ENCODE measurements at regions not wholly inside any gene's neighbourhood (a gene's known extent, or its start where the extent isn't known, plus 50 kb on each side); places are given as distances from the start of the nearest gene placed in this dataset.
A peak's percentile ranks its signal among the peaks of the same experiment; 100 is the strongest.

DNA sequence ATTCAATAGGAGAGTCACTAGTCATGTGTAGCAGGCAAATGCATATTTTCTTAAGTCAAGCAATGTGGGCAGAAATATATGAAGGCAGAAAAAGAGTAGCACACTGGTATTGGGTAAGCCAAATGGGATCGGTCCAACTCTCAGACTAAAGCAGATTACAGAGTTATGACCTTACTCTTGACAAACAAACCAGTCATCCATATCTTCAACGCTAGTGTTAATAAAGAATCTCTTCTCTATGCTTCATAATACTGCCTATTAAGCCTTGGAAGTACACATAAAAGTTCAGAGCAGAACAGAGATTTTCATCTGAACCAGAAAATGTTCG lies 320.2 kb upstream of the JARID2 start:
- no peak for DNase-seq (ENCODE audit: low spot score)

GRCh38 chr6:14927398-14927797 lies 318.5 kb upstream of the JARID2 start:
- no peak for DNase-seq (ENCODE audit: low spot score)

- no peak for DNase-seq (ENCODE audit: low spot score)
Observed at GRCh38 chr6:14929291-14929690, 316.6 kb upstream of the JARID2 start.

- DNase-seq (ENCODE audit: low spot score): peak; percentile 15
Observed at GRCh38 chr6:14930366-14930989, 315.4 kb upstream of the JARID2 start.

GRCh38 chr6:14932485-14933182 lies 313.2 kb upstream of the JARID2 start:
- DNase-seq (ENCODE audit: low spot score): peak; percentile 37

- no peak for DNase-seq (ENCODE audit: low spot score)
Observed at GRCh38 chr6:14933183-14933544, 312.7 kb upstream of the JARID2 start.

- no peak for DNase-seq (ENCODE audit: low spot score)
Observed at GRCh38 chr6:14934013-14934412, 311.9 kb upstream of the JARID2 start.

DNA sequence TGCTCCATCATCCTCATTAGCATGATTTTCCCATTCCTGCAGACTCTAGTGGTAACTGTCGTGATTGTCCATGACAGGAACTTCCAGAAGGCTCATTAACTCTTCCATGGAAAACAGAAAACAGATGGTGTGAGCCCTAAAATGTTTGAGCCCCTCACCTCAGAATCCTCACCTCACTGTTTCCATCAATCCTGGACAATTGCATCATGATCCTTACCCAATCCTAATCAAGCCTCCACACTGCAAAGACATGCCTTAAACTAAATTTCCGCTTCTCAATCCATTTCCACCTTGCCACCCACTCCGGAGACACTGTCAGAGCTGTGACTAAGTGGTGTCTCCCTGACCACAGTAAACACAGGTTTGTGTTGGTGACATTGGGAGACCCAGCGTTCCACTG lies 311.0 kb upstream of the JARID2 start:
- no peak for DNase-seq (ENCODE audit: low spot score)

GRCh38 chr6:14936861-14937260 lies 309.0 kb upstream of the JARID2 start:
- no peak for DNase-seq (ENCODE audit: low spot score)

DNA sequence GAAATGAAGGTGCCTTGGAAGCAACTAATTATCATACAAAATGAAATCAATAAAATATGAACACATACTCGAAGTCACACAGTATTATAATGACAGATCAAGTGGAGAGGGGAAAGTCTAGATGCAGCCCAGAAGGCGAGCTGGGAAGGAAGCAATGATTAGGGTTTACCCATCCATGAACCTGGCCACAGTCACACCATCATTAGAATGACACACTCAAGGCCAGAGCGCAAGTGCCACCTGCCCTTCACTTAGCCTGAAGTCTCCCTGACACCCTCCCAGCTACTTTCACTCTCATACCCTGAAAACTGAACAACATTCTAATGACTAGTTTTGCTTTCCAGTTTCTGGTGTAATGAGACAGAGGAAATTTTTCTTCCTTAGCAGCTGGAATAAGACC lies 302.8 kb upstream of the JARID2 start:
- no peak for DNase-seq (ENCODE audit: low spot score)

GRCh38 chr6:14944593-14944992 lies 301.3 kb upstream of the JARID2 start:
- DNase-seq (ENCODE audit: low spot score): no peak

DNA sequence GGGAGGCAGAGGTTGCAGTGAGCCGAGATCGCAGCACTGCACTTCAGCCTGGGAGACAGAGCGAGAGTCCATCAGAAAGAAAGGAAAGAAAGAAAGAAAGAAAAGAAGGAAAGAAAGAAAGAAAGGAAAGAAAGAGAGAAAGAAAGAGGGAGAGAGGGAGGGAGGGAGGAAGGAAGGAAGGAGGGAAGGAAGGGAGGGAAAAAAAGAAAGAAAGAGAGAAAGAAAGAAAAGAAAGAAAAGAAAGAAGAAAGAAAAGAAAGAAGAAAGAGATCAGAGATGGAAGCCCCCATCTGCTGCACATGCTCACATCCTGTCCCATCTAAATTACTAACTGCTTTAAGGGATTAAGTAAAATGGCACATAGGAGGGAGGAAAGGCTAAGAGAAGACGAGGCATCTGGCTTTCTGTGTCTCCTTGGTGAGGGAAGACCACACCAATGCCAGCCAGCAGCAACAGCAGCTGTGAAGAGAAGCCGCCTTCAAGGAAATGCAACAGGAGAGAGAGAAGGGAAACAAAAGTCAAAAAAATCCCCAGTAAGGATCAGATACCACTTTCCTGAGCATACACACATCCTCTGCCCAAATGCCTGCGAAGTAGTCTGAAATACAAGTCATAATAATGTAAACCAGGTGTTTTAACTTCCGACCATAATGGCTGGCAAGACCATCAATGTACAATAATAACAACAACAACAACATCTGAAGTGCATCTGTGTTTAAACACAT lies 300.2 kb upstream of the JARID2 start:
- no peak for DNase-seq (ENCODE audit: low spot score)

- DNase-seq (ENCODE audit: low spot score): no peak
Observed at GRCh38 chr6:14946753-14947152, 299.1 kb upstream of the JARID2 start.

GRCh38 chr6:14948586-14949245 lies 297.2 kb upstream of the JARID2 start:
- DNase-seq (ENCODE audit: low spot score): no peak

GRCh38 chr6:14950103-14950969 lies 295.5 kb upstream of the JARID2 start:
- DNase-seq (ENCODE audit: low spot score): no peak

- no peak for DNase-seq (ENCODE audit: low spot score)
Observed at GRCh38 chr6:14950970-14951276, 294.9 kb upstream of the JARID2 start.

- DNase-seq (ENCODE audit: low spot score): no peak
Observed at GRCh38 chr6:14951704-14952103, 294.2 kb upstream of the JARID2 start.

DNA sequence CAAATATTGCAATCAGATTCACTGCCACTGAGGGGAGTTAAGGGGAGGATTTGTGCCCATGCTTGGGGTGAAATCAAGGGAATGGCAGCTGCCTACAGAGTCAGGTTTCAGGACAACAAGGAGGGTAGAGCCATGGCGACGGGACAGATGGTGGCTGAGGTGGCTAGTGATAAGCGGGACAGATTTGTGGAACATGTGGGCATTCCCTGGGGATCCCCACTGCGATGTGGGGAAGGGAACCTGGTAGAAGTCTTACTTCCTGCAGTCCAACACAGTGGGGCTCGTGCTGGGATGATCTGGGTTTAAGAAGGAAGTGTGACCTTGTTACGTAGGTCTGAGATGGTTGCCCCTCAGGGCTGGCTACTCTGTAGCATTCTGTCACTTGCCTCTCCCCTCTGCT lies 292.0 kb upstream of the JARID2 start:
- no peak for DNase-seq (ENCODE audit: low spot score)

GRCh38 chr6:14957355-14958059 lies 288.4 kb upstream of the JARID2 start:
- no peak for DNase-seq (ENCODE audit: low spot score)

GRCh38 chr6:14959324-14959885 lies 286.5 kb upstream of the JARID2 start:
- DNase-seq (ENCODE audit: low spot score): no peak

- no peak for DNase-seq (ENCODE audit: low spot score)
Observed at GRCh38 chr6:14964556-14965270, 281.2 kb upstream of the JARID2 start.
